ENCODE measurements at regions not wholly inside any gene's neighbourhood (a gene's known extent, or its start where the extent isn't known, plus 50 kb on each side); places are given as distances from the start of the nearest gene placed in this dataset.
A peak's percentile ranks its signal among the peaks of the same experiment; 100 is the strongest.

DNA sequence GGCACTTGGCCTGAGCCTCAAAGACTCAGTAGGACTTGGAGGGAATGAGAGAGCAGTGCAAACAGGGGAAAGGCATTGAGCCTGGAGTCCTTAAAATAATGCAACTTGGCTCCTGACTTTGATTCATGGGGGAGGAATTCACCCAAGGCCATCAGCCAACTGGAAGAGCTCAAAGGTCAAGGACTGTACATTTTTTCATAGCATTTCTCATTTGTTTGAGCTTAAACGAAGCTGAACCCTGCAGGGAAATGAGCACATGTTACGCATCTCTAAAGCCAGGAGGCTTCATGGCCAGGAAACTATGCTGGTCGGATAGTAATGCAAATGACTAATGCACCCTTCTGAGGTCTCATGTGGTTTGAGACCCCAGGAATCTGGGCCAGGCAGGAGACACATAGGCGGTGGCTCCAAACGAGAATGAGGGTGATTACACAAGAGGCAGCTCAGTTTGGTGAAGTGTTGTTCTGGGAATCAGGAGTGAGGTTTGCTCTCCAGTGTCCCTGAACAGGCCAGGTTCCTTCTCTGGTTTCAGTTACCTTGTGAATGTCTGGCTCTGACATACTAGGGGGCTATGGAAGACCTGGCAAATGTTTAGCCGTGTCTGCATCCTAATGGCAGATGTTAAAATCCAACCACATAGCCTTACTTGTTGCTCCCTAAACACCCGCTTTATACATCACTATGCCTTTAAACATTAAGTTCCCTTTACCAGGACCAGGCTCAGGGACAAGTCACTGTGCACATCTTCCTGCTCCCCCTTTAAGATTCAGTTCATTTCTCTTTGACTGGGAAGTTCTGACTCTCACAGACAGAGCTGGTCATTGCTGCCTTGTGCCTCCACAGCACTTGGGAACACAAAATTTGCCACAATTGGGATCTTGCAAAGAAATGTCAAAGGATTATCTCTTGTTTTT is 503.9 kb upstream of the USP24 start:
- TF ChIP-seq POLR2A (IDR thresholded peaks at IDR 0.05; ENCODE audit: insufficient read depth in 1 of 2, low read depth in 2 of 2, low read length in 2 of 2) (no peak), ZNF550 (CRISPR knock-in tag; IDR thresholded peaks at IDR 0.05; ENCODE audit: borderline replicate concordance) (no peak), USF2 (IDR thresholded peaks at IDR 0.05; ENCODE audit: low read depth, low read length) (no peak), USF2 (CRISPR knock-in tag; IDR thresholded peaks at IDR 0.05; ENCODE audit: borderline replicate concordance) (no peak), TCF12 (IDR thresholded peaks at IDR 0.05) (no peak), TCF12 (CRISPR knock-in tag; IDR thresholded peaks at IDR 0.05) (no peak), ARID5B (CRISPR knock-in tag; IDR thresholded peaks at IDR 0.05) (peak; percentile 66; the same call in 1 of the 2 replicates), ZKSCAN1 (IDR thresholded peaks at IDR 0.05; ENCODE audit: low read length) (no peak), MNT (IDR thresholded peaks at IDR 0.05) (no peak), ZSCAN12 (CRISPR knock-in tag; IDR thresholded peaks at IDR 0.05) (no peak), ZC3H4 (CRISPR knock-in tag; IDR thresholded peaks at IDR 0.05; ENCODE audit: borderline replicate concordance) (no peak), DPF2 (CRISPR knock-in tag; IDR thresholded peaks at IDR 0.05; ENCODE audit: borderline replicate concordance, low read depth) (no peak), CTCF (CRISPR knock-in tag; IDR thresholded peaks at IDR 0.05) (no peak)
- TF ChIP-seq, protein P1, sequence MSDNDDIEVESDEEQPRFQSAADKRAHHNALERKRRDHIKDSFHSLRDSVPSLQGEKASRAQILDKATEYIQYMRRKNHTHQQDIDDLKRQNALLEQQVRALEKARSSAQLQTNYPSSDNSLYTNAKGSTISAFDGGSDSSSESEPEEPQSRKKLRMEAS (IDR thresholded peaks at IDR 0.05): no peak
